OCI-LY1 (cell line): ENCODE measurements at regions not wholly inside any gene's neighbourhood (a gene's known extent, or its start where the extent isn't known, plus 50 kb on each side); places are given as distances from the start of the nearest gene placed in this dataset.
"Not testable (repeated sequence)": the region's sequence is repeated elsewhere in the genome, so short reads cannot be mapped to it uniquely, and the experiment has no call there.

Experiments used
- H2AFZ ChIP-seq: fragments of 200-600 bp; sonication (generic), shearing (Covaris generic); 2 replicates; pipeline ENCODE4 v1.6.0; 2014; ENCODE audit warnings: antibody characterized with exemption, mild to moderate bottlenecking, low read length
- H3F3A ChIP-seq: fragments of 200-600 bp; sonication (generic), shearing (Covaris generic); 2 replicates; pipeline ENCODE4 v1.6.0; 2014; ENCODE audit warnings: mild to moderate bottlenecking, antibody characterized with exemption, low read length, moderate library complexity; ENCODE audit not compliant: insufficient read depth
- H3K27ac ChIP-seq: fragments of 200-600 bp; sonication (generic); 2 replicates; pipeline ENCODE4 v1.5.1; 2014; ENCODE audit warnings: low read length, mixed run types, mild to moderate bottlenecking, low read depth; ENCODE audit not compliant: poor library complexity, severe bottlenecking
- H3K27me3 ChIP-seq: fragments of 200-600 bp; sonication (generic); 2 replicates; pipeline ENCODE4 v1.6.0; 2014; ENCODE audit warnings: antibody characterized with exemption, mild to moderate bottlenecking, low read length, moderate library complexity; ENCODE audit not compliant: insufficient read depth
- H3K36me3 ChIP-seq: fragments of 200-600 bp; sonication (generic); 2 replicates; pipeline ENCODE4 v1.6.1; 2014; ENCODE audit warnings: mild to moderate bottlenecking, antibody characterized with exemption, low read length, moderate library complexity, mixed read lengths; ENCODE audit not compliant: insufficient read depth
- H3K4me1 ChIP-seq: fragments of 200-600 bp; sonication (generic); 2 replicates; pipeline ENCODE4 v1.5.1; 2014; ENCODE audit warnings: mild to moderate bottlenecking, low read length, moderate library complexity; ENCODE audit not compliant: insufficient read depth, severe bottlenecking
- H3K4me2 ChIP-seq: fragments of 200-600 bp; sonication (generic), shearing (Covaris generic); 2 replicates; pipeline ENCODE4 v1.6.1; 2014; ENCODE audit warnings: low read length
- H3K4me3 ChIP-seq: fragments of 200-600 bp; sonication (generic); 2 replicates; pipeline ENCODE4 v1.5.1; 2014; ENCODE audit warnings: low read length, low read depth, mild to moderate bottlenecking, mixed read lengths; ENCODE audit not compliant: poor library complexity, severe bottlenecking
- H3K79me2 ChIP-seq: fragments of 200-600 bp; shearing (Covaris generic); 2 replicates; pipeline ENCODE4 v1.6.1; 2016; ENCODE audit warnings: mixed run types, low read length, mixed read lengths; ENCODE audit not compliant: insufficient read depth
- H3K9ac ChIP-seq: fragments of 200-600 bp; sonication (generic), shearing (Covaris generic); 2 replicates; pipeline ENCODE4 v1.6.1; 2014; ENCODE audit warnings: mild to moderate bottlenecking, low read length, mixed read lengths
- H3K9me2 ChIP-seq: fragments of 200-600 bp; sonication (generic), shearing (Covaris generic); 2 replicates; pipeline ENCODE4 v1.6.1; 2014; ENCODE audit warnings: low read depth, mild to moderate bottlenecking, low read length, mixed read lengths
- H3K9me3 ChIP-seq: fragments of 200-600 bp; shearing (Covaris generic); 2 replicates; pipeline ENCODE4 v1.6.1; 2014; ENCODE audit warnings: low read length, mixed read lengths
- H4K20me1 ChIP-seq: fragments of 200-600 bp; sonication (generic), shearing (Covaris generic); 2 replicates; pipeline ENCODE4 v1.6.0; 2016; ENCODE audit warnings: mild to moderate bottlenecking, low read length; ENCODE audit not compliant: insufficient read depth
- EZH2 ChIP-seq: fragments of 200-600 bp; sonication (generic), shearing (Covaris generic); IDR thresholded peaks from 2 replicates; pipeline ENCODE4 v1.8.0; 2017; ENCODE audit warnings: borderline replicate concordance, mixed run types, mild to moderate bottlenecking, antibody characterized with exemption, low read length, moderate library complexity, mixed read lengths
- TF ChIP-seq, protein P1 (sequence below): fragments of 200-600 bp; sonication (generic), shearing (Covaris generic); IDR thresholded peaks from 2 replicates; pipeline ENCODE4 v1.5.1; 2017; ENCODE audit warnings: mild to moderate bottlenecking, antibody characterized with exemption, low read length, moderate library complexity, mixed read lengths

DNA sequence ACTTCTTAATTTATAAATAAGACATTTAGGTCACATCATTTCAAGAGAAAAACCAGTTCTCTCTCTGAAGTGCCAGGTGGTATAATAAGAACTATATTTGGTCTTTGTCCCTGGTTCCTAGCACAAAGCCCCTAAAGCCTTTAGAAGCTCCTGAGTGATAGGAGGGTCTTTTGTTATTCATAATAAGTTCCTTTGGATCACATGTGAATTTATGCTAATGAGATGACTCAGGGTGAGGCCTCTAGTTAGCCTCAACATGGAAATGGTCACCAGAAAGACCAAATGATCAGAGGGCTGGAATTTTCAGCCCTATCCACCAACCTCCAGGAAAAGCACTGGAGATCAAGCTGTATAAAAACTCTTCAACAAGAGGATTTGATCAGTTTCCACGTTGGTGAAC, 68.1 kb upstream of the BLTP1 start:
- Histone ChIP-seq H3K27ac (no peak overlapping the region), H3K9ac (no peak overlapping the region), H3K79me2 (no peaks in the 10 kb centered on the region), H3K9me2 (no peaks in the 10 kb centered on the region), H3K4me3 (no peak overlapping the region), H3K9me3 (no peaks in the 10 kb centered on the region), H2AFZ (no peak overlapping the region), H3F3A (no peaks in the 10 kb centered on the region), H3K27me3 (no peaks in the 10 kb centered on the region), H3K4me1 (no peaks in the 10 kb centered on the region), H4K20me1 (no peaks in the 10 kb centered on the region), H3K36me3 (no peaks in the 10 kb centered on the region), H3K4me2 (no peak overlapping the region)
- TF ChIP-seq, protein P1, sequence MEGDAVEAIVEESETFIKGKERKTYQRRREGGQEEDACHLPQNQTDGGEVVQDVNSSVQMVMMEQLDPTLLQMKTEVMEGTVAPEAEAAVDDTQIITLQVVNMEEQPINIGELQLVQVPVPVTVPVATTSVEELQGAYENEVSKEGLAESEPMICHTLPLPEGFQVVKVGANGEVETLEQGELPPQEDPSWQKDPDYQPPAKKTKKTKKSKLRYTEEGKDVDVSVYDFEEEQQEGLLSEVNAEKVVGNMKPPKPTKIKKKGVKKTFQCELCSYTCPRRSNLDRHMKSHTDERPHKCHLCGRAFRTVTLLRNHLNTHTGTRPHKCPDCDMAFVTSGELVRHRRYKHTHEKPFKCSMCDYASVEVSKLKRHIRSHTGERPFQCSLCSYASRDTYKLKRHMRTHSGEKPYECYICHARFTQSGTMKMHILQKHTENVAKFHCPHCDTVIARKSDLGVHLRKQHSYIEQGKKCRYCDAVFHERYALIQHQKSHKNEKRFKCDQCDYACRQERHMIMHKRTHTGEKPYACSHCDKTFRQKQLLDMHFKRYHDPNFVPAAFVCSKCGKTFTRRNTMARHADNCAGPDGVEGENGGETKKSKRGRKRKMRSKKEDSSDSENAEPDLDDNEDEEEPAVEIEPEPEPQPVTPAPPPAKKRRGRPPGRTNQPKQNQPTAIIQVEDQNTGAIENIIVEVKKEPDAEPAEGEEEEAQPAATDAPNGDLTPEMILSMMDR: no peak
- TF ChIP-seq EZH2: no peak

DNA sequence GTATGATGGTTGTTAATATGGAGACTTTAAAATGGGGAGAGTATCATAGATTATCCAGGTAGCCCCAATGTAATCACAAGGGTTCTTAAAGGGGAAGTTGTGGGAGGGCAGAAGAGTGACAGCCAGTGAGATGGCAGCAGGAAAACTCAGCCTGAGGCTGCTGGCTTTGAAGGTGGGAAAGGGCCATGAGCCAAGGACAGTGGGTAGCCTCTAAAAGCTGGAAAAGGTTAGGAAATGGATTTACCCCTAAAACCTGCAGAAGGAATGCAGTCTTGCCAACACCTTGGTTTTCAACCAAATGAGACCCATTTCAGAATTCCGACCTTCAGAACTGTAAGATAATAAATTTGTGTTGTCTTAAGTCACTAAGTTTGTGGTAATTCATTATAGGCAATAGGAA, 68.8 kb upstream of the BLTP1 start:
- TF ChIP-seq, protein P1: no peak
- TF ChIP-seq EZH2: no peak
- Histone ChIP-seq H3K4me3 (no peak overlapping the region), H3K9ac (no peak overlapping the region), H3K4me2 (no peak overlapping the region), H3K9me2 (no peaks in the 10 kb centered on the region), H3K9me3 (no peaks in the 10 kb centered on the region), H2AFZ (no peak overlapping the region), H3F3A (no peaks in the 10 kb centered on the region), H3K36me3 (no peaks in the 10 kb centered on the region), H4K20me1 (no peaks in the 10 kb centered on the region), H3K79me2 (no peaks in the 10 kb centered on the region), H3K4me1 (no peaks in the 10 kb centered on the region), H3K27ac (no peak overlapping the region), H3K27me3 (no peaks in the 10 kb centered on the region)

DNA sequence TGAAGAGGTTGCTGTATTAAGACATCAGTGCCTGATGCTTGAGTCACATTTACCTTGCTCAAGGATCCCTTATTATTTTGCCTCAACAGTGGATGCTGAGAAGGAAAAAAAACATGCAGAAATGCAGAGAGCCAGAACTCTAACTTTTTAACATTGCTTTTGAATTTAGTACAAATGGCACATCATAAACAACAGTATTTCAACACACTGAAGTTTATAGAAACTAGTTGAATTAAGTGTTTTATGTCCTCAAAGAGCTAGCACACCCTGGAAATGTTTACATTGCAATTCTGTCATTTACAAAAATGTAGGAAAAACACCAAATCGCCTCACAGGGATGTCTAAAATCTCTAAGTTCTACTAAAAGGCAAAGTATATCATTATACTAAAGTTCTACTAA, 69.5 kb upstream of the BLTP1 start:
- Histone ChIP-seq H3K27me3 (no peaks in the 10 kb centered on the region), H3F3A (no peaks in the 10 kb centered on the region), H3K4me1 (no peaks in the 10 kb centered on the region), H3K9ac (no peak overlapping the region), H3K9me3 (no peaks in the 10 kb centered on the region), H3K27ac (no peak overlapping the region), H3K36me3 (no peaks in the 10 kb centered on the region), H3K4me2 (no peak overlapping the region), H3K4me3 (no peak overlapping the region), H3K9me2 (no peaks in the 10 kb centered on the region), H2AFZ (no peak overlapping the region), H3K79me2 (no peaks in the 10 kb centered on the region), H4K20me1 (no peaks in the 10 kb centered on the region)
- no peak for TF ChIP-seq EZH2
- TF ChIP-seq, protein P1: no peak

DNA sequence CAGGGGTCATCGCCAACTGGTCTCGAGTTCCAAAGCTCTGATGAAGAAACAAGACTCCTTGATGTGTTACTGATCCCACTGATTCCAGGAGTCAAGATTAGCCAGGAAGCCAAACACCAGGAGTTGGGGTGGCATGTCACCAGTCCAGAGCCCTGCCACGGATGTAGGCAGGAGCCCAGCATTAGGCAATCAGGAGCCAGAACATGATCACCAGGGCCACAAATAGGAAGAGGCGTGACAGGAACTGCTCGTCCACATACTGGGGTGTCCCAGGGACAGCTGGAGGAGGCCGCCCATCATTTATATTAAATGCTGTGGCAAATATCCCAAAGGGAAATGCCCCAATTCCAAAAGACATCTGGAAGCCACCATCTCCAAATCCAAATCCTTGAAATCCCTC, 74.5 kb upstream of the BLTP1 start:
- not testable (repeated sequence) for H3F3A ChIP-seq, H3K9me3 ChIP-seq, H2AFZ ChIP-seq, H3K4me2 ChIP-seq, H3K79me2 ChIP-seq, H4K20me1 ChIP-seq, H3K36me3 ChIP-seq, H3K4me1 ChIP-seq, H3K9ac ChIP-seq, H3K27ac ChIP-seq, H3K9me2 ChIP-seq, H3K4me3 ChIP-seq, H3K27me3 ChIP-seq

DNA sequence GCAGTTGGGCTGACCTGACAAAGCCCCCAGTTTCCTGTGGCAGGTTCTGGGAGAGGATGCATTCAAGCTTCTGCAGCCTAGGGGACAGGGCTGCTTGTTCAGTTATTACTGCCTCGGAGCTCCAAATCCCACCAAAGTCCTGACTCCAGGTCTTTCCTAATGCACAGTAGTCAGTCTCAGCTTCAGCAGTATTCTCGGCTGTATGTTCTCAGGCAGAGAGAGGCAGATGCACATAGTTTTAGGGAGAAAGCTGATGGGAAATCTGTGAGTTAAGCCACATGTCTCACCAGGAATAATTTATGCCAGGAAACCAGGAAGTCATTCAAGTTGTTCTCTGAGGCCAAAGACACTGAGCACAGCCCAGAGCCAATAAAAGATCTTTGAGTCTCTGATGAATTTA, 75.3 kb upstream of the BLTP1 start:
- not testable (repeated sequence) for H3K79me2 ChIP-seq, H3F3A ChIP-seq, H3K27me3 ChIP-seq, H4K20me1 ChIP-seq, H3K27ac ChIP-seq, H3K9me3 ChIP-seq, H3K4me3 ChIP-seq, H3K9me2 ChIP-seq, H2AFZ ChIP-seq, H3K4me1 ChIP-seq, H3K9ac ChIP-seq, H3K4me2 ChIP-seq, H3K36me3 ChIP-seq
